Omental fat pad (tissue), 3 donors: ENCODE measurements at regions not wholly inside any gene's neighbourhood (a gene's known extent, or its start where the extent isn't known, plus 50 kb on each side); places are given as distances from the start of the nearest gene placed in this dataset.

Source experiments
- ATAC-seq: fragments of 150-250 bp; one replicate; pipeline ENCODE4 v1.9.1; 2016; ENCODE audit warnings: mild to moderate bottlenecking, moderate library complexity; ENCODE audit not compliant: low FRiP score
- DNase-seq: peaks from one replicate; pipeline ENCODE4 v3.0.0-alpha.2; 2019; ENCODE audit warnings: low spot score
- TF ChIP-seq, protein P1 (sequence below), 3 donors: fragments of 450-650 bp; IDR thresholded peaks; one replicate each; pipeline ENCODE4 v1.5.1; 2016 to 2017; ENCODE audit warnings: antibody characterized with exemption in 3 of 3, mild to moderate bottlenecking in 3 of 3, moderate library complexity in 2 of 3

DNA sequence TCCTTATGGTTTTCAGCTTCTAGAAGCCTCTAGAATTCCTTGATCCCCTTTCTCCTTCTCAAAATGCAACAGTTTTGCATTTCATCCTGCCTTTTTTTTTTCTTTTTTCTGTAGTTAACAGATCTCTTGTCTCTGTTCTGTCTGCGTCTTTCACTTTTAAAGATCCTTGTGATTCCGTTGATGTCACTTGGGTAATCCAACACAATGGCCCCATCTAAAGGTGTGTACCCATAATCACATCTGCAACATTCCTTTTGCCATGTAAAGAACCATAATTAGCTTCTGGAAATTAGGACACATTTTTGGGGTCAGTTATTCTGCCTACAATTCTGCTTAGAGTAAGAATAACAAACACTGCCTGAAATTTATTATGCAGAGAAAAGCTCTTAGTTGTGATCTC is 1180.9 kb upstream of the ADGRL3 start:
- no peak for ATAC-seq
- TF ChIP-seq, protein P1, sequence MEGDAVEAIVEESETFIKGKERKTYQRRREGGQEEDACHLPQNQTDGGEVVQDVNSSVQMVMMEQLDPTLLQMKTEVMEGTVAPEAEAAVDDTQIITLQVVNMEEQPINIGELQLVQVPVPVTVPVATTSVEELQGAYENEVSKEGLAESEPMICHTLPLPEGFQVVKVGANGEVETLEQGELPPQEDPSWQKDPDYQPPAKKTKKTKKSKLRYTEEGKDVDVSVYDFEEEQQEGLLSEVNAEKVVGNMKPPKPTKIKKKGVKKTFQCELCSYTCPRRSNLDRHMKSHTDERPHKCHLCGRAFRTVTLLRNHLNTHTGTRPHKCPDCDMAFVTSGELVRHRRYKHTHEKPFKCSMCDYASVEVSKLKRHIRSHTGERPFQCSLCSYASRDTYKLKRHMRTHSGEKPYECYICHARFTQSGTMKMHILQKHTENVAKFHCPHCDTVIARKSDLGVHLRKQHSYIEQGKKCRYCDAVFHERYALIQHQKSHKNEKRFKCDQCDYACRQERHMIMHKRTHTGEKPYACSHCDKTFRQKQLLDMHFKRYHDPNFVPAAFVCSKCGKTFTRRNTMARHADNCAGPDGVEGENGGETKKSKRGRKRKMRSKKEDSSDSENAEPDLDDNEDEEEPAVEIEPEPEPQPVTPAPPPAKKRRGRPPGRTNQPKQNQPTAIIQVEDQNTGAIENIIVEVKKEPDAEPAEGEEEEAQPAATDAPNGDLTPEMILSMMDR (IDR thresholded peaks at IDR 0.05) = no peak
- DNase-seq = no peak

DNA sequence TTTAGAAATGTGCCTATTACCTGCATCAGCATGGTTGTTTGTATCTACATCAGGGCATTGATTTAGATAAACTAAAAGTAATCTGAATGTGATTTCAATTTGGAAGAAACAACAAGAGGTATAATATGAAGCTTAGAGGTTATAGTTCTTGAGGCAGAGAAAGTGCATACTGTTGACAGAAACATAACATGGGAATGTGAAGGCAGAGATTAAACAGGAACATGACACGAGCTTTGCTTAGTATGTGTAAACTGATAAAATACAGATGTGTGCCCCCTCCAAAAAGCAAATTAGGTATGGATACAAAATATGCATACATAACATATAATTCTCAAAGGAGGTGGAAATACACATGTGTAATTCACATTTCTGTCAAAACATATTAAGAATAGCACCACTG is 1180.2 kb upstream of the ADGRL3 start:
- TF ChIP-seq, protein P1 (IDR thresholded peaks at IDR 0.05) = no peak
- DNase-seq (no peak), ATAC-seq (no peak)

DNA sequence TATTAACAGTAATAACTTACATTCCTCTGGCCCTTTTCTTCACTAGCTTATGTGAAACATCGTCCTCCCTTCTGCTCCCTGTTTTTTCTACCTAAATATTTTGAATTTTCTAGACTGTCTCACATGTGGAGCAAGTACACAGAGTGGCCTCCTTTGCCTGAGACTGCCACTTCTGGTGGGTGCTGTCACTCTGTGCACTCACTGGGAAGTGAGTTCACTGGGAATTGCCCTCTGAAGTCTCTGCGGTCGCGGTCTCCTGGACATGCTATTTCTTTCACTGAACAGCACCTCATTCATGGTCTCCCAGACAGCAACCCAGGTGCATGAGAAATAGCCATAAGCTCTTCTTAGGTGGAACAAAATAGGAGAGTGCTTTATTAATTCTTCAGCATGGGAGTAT is 1179.7 kb upstream of the ADGRL3 start:
- TF ChIP-seq, protein P1 (IDR thresholded peaks at IDR 0.05) = no peak
- no peak for ATAC-seq
- no peak for DNase-seq

DNA sequence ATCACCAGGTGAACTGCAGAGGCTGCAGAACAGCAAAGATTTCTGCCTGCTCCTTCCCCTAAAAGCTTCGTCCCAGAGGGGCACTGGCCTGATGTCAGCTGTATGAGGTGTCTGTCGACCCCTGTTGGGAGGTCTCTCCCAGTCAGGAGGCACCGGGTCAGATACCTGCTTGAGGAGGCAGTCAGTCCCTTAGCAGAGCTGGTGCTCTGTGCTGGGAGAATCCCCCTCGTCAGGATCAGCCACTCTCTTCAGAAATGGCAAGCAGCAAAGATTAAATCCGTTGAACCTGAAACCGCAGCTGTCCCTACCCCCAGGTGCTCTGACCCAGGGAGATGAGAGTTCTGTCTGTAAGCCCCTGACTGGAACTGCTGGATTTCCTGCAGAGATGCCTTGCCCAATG is 1166.3 kb upstream of the ADGRL3 start:
- TF ChIP-seq, protein P1 (IDR thresholded peaks at IDR 0.05) = no peak
- ATAC-seq (no peak), DNase-seq (no peak)

DNA sequence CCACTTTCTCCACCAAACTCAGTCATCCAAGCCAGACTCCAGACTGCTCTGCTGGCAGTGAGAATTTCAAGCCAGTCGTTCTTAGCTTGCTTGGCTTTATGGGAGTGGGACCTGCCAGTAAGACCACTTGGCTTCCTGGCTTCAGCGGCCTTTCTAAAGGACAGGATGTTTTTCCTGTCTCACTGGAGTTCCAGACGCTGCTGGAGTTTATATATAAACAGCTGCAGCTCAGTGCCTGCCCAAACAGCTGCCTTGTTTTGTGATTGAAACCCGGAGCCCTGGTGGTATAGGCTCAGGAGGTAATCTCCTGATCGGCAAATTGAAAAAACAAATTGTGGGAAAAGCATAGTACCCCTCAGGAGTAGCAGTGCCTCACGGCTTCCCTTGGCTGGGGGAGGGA is 1165.8 kb upstream of the ADGRL3 start:
- ATAC-seq = no peak
- TF ChIP-seq, protein P1 (IDR thresholded peaks at IDR 0.05) = no peak
- DNase-seq = no peak

DNA sequence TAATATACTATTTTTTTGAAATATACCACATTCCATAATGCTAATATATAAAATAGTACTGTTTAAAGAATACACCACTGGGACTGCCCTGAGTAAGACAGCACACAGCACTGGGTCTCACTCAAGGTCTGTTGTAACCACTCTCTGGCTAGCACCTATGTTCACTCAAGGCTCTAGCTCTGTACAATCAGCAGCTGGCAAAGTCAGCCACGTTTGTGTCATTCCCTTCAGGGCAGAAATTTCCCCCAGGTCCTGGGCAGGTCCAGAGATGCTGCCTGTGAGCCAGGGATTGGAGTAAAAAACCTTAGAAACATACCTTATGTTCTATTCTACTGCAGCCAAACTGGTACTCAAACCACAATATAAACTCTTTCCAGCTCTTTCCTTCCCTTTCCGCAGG is 1160.2 kb upstream of the ADGRL3 start:
- TF ChIP-seq, protein P1 (IDR thresholded peaks at IDR 0.05) = no peak
- DNase-seq (no peak), ATAC-seq (no peak)

DNA sequence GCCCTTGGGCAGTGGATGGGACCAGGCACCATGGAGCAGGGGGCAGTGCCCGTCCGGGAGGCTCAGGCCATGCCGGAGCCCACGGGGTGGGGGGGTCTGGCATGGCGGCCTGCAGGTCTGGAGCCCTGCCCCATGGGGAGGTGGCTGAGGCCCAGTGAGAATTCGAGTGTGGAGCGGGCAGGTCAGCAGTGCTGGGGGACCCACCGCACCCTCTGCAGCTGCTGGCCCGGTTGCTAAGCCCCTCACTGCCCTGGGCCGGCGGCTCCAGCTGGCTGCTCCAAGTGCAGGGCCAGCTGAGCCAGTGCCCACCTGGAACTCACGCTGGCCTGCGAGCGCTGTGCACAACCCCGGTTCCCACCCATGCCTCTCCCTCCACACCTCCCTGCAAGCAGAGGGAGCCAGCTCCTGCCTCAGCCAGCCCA is 1157.9 kb upstream of the ADGRL3 start:
- DNase-seq (no peak), ATAC-seq (no peak)
- TF ChIP-seq, protein P1 (IDR thresholded peaks at IDR 0.05) = no peak
